ENCODE measurements at regions not wholly inside any gene's neighbourhood (a gene's known extent, or its start where the extent isn't known, plus 50 kb on each side); places are given as distances from the start of the nearest gene placed in this dataset.

GRCh38 chr20:10978019-10978702 is 304.4 kb upstream of the JAG1 start:
- Histone ChIP-seq H3K4me3 (ENCODE audit: low read length in 2 of 2) (no peak overlapping the region), H3K27me3 (ENCODE audit: control insufficient read depth in 2 of 2, insufficient read depth in 2 of 2, low read length in 2 of 2) (no peaks in the 10 kb centered on the region), H3K27ac (ENCODE audit: low read depth in 2 of 2, low read length in 2 of 2) (no peak overlapping the region), H3K4me1 (ENCODE audit: control insufficient read depth in 2 of 2, insufficient read depth in 2 of 2, low read length in 2 of 2) (no peaks in the 10 kb centered on the region), H3K9ac (ENCODE audit: low read depth in 1 of 2, low read length in 2 of 2) (no peak overlapping the region), H3K36me3 (ENCODE audit: control insufficient read depth in 2 of 2, insufficient read depth in 2 of 2, low read length in 2 of 2) (no peaks in the 10 kb centered on the region), H3K9me3 (ENCODE audit: control insufficient read depth in 2 of 2, low read length in 2 of 2) (no peaks in the 10 kb centered on the region)

DNA sequence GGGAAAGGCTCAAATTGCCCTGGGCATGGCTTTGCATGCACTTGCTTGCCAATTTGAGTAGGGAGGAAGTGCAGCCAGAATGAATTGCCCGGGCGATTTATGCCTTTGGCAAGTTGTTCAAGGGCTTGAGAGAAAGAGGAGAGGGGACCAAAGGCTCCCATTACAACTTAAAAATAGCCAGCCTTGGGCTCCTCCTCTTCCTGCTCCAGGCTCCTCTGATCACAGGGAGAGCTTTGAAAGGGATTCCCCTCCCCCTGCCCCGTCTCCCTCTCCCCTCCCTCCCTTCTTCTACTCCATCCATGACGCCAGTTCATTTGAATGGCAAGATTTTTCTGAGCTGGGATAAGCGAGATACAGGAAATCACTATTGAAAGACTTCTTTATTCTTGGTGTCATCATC is 304.9 kb upstream of the JAG1 start:
- H3K9ac ChIP-seq (ENCODE audit: low read depth in 1 of 2, low read length in 2 of 2) = no peak overlapping the region
- no peaks in the 10 kb centered on the region for H3K4me1 ChIP-seq (ENCODE audit: control insufficient read depth in 2 of 2, insufficient read depth in 2 of 2, low read length in 2 of 2)
- no peaks in the 10 kb centered on the region for H3K36me3 ChIP-seq (ENCODE audit: control insufficient read depth in 2 of 2, insufficient read depth in 2 of 2, low read length in 2 of 2)
- no peaks in the 10 kb centered on the region for H3K9me3 ChIP-seq (ENCODE audit: control insufficient read depth in 2 of 2, low read length in 2 of 2)
- no peak overlapping the region for H3K4me3 ChIP-seq (ENCODE audit: low read length in 2 of 2)
- H3K27ac ChIP-seq (ENCODE audit: low read depth in 2 of 2, low read length in 2 of 2) = no peak overlapping the region
- no peaks in the 10 kb centered on the region for H3K27me3 ChIP-seq (ENCODE audit: control insufficient read depth in 2 of 2, insufficient read depth in 2 of 2, low read length in 2 of 2)

DNA sequence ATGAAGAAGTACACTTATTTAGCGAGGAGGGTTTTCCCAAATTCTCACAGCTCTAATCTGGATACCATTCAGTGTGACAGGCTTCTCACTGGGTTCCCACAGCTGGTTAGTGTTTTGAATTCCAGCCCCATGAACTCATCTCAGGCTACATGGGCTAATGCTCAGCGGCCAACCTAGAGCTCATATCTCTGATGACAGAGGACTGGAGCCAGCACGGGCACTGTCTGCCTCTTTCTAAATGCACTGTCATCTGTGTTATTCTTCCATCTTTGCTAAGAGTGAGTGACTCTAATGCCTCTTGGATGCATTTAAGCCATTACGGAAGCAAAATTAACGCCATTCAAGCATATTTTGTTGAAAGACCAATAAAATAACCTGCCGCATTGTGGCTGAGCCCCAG is 308.9 kb upstream of the JAG1 start:
- Histone ChIP-seq H3K27ac (ENCODE audit: low read depth in 2 of 2, low read length in 2 of 2) (no peak overlapping the region), H3K4me3 (ENCODE audit: low read length in 2 of 2) (no peak overlapping the region)

GRCh38 chr20:10984294-10984693 is 310.5 kb upstream of the JAG1 start:
- no peaks in the 10 kb centered on the region for H3K9me3 ChIP-seq (ENCODE audit: control insufficient read depth in 2 of 2, low read length in 2 of 2)
- no peaks in the 10 kb centered on the region for H3K36me3 ChIP-seq (ENCODE audit: control insufficient read depth in 2 of 2, insufficient read depth in 2 of 2, low read length in 2 of 2)
- no peak overlapping the region for H3K4me3 ChIP-seq (ENCODE audit: low read length in 2 of 2)
- H3K27ac ChIP-seq (ENCODE audit: low read depth in 2 of 2, low read length in 2 of 2) = no peak overlapping the region
- no peak overlapping the region for H3K9ac ChIP-seq (ENCODE audit: low read depth in 1 of 2, low read length in 2 of 2)
- H3K4me1 ChIP-seq (ENCODE audit: control insufficient read depth in 2 of 2, insufficient read depth in 2 of 2, low read length in 2 of 2) = peaks cover 5 to 8% of the 10 kb centered on the region in 2 donors
- H3K27me3 ChIP-seq (ENCODE audit: control insufficient read depth in 2 of 2, insufficient read depth in 2 of 2, low read length in 2 of 2) = no peaks in the 10 kb centered on the region

More for the DNA sequence above, 308.9 kb upstream of the JAG1 start:
- no peaks in the 10 kb centered on the region for H3K36me3 ChIP-seq (ENCODE audit: control insufficient read depth in 2 of 2, insufficient read depth in 2 of 2, low read length in 2 of 2)
- no peak overlapping the region for H3K9ac ChIP-seq (ENCODE audit: low read depth in 1 of 2, low read length in 2 of 2)
- no peaks in the 10 kb centered on the region for H3K27me3 ChIP-seq (ENCODE audit: control insufficient read depth in 2 of 2, insufficient read depth in 2 of 2, low read length in 2 of 2)
- H3K4me1 ChIP-seq (ENCODE audit: control insufficient read depth in 2 of 2, insufficient read depth in 2 of 2, low read length in 2 of 2) = peaks cover 5 to 8% of the 10 kb centered on the region in 2 donors
- no peaks in the 10 kb centered on the region for H3K9me3 ChIP-seq (ENCODE audit: control insufficient read depth in 2 of 2, low read length in 2 of 2)

GRCh38 chr20:10984913-10985312 is 311.1 kb upstream of the JAG1 start:
- Histone ChIP-seq H3K27ac (ENCODE audit: low read depth in 2 of 2, low read length in 2 of 2) (no peak overlapping the region), H3K36me3 (ENCODE audit: control insufficient read depth in 2 of 2, insufficient read depth in 2 of 2, low read length in 2 of 2) (no peaks in the 10 kb centered on the region), H3K9ac (ENCODE audit: low read depth in 1 of 2, low read length in 2 of 2) (no peak overlapping the region), H3K4me1 (ENCODE audit: control insufficient read depth in 2 of 2, insufficient read depth in 2 of 2, low read length in 2 of 2) (peaks cover 5 to 8% of the 10 kb centered on the region in 2 donors), H3K9me3 (ENCODE audit: control insufficient read depth in 2 of 2, low read length in 2 of 2) (no peaks in the 10 kb centered on the region), H3K4me3 (ENCODE audit: low read length in 2 of 2) (no peak overlapping the region), H3K27me3 (ENCODE audit: control insufficient read depth in 2 of 2, insufficient read depth in 2 of 2, low read length in 2 of 2) (no peaks in the 10 kb centered on the region)

DNA sequence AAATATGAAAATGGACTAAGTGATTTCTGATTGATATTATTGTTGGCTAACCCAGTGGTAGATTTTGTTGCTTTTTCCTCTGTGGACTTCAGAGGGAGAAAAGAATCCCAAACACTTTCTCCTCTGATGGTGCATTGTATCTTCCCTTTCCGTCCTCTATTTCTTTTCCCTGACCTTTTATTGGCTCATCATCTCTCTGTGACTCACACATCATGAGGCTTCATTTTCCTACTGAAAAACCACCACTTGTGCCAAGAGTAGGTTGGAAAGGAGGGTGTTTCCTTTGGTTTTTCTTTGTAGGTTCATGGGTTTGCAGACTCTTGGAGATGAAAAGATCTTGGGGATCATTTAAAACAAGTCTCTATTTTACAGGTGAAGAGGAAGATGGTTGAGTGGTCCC is 311.7 kb upstream of the JAG1 start:
- no peak overlapping the region for H3K27ac ChIP-seq (ENCODE audit: low read depth in 2 of 2, low read length in 2 of 2)
- no peak overlapping the region for H3K4me3 ChIP-seq (ENCODE audit: low read length in 2 of 2)
- peaks cover 5 to 8% of the 10 kb centered on the region in 2 donors for H3K4me1 ChIP-seq (ENCODE audit: control insufficient read depth in 2 of 2, insufficient read depth in 2 of 2, low read length in 2 of 2)
- H3K9ac ChIP-seq (ENCODE audit: low read depth in 1 of 2, low read length in 2 of 2) = no peak overlapping the region
- no peaks in the 10 kb centered on the region for H3K9me3 ChIP-seq (ENCODE audit: control insufficient read depth in 2 of 2, low read length in 2 of 2)
- no peaks in the 10 kb centered on the region for H3K27me3 ChIP-seq (ENCODE audit: control insufficient read depth in 2 of 2, insufficient read depth in 2 of 2, low read length in 2 of 2)
- no peaks in the 10 kb centered on the region for H3K36me3 ChIP-seq (ENCODE audit: control insufficient read depth in 2 of 2, insufficient read depth in 2 of 2, low read length in 2 of 2)

DNA sequence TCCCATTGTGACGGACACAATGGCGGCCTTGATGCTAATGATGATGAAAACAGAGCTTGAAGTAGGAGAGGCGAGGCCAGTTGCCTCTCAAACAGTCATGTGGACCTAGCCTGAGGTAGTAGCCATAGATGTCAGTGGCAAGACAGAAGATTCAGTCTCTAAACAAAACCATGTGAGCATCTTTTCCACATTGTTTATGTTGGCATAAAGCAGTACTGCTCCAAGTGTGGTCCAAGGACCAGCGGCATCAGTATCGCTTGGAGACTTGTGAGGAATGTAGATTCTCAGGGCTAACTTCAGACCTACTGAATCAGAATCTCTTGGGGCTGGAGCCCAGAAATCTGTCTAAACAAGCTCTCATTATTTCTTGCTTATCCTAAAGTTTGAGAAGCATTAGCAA is 312.8 kb upstream of the JAG1 start:
- no peak overlapping the region for H3K4me3 ChIP-seq (ENCODE audit: low read length in 2 of 2)
- no peak overlapping the region for H3K9ac ChIP-seq (ENCODE audit: low read depth in 1 of 2, low read length in 2 of 2)
- no peak overlapping the region for H3K27ac ChIP-seq (ENCODE audit: low read depth in 2 of 2, low read length in 2 of 2)
- H3K36me3 ChIP-seq (ENCODE audit: control insufficient read depth in 2 of 2, insufficient read depth in 2 of 2, low read length in 2 of 2) = no peaks in the 10 kb centered on the region
- peaks cover 5 to 8% of the 10 kb centered on the region in 2 donors for H3K4me1 ChIP-seq (ENCODE audit: control insufficient read depth in 2 of 2, insufficient read depth in 2 of 2, low read length in 2 of 2)
- H3K9me3 ChIP-seq (ENCODE audit: control insufficient read depth in 2 of 2, low read length in 2 of 2) = no peaks in the 10 kb centered on the region
- H3K27me3 ChIP-seq (ENCODE audit: control insufficient read depth in 2 of 2, insufficient read depth in 2 of 2, low read length in 2 of 2) = no peaks in the 10 kb centered on the region

- H3K9me3 ChIP-seq (ENCODE audit: control insufficient read depth in 2 of 2, low read length in 2 of 2) = no peaks in the 10 kb centered on the region
- H3K9ac ChIP-seq (ENCODE audit: low read depth in 1 of 2, low read length in 2 of 2) = no peak overlapping the region
- H3K27me3 ChIP-seq (ENCODE audit: control insufficient read depth in 2 of 2, insufficient read depth in 2 of 2, low read length in 2 of 2) = no peaks in the 10 kb centered on the region
- H3K36me3 ChIP-seq (ENCODE audit: control insufficient read depth in 2 of 2, insufficient read depth in 2 of 2, low read length in 2 of 2) = no peaks in the 10 kb centered on the region
- no peak overlapping the region for H3K4me3 ChIP-seq (ENCODE audit: low read length in 2 of 2)
- no peak overlapping the region for H3K27ac ChIP-seq (ENCODE audit: low read depth in 2 of 2, low read length in 2 of 2)
- H3K4me1 ChIP-seq (ENCODE audit: control insufficient read depth in 2 of 2, insufficient read depth in 2 of 2, low read length in 2 of 2) = peaks cover 5 to 8% of the 10 kb centered on the region in 2 donors
Observed at GRCh38 chr20:10987651-10988383, 314.0 kb upstream of the JAG1 start.

DNA sequence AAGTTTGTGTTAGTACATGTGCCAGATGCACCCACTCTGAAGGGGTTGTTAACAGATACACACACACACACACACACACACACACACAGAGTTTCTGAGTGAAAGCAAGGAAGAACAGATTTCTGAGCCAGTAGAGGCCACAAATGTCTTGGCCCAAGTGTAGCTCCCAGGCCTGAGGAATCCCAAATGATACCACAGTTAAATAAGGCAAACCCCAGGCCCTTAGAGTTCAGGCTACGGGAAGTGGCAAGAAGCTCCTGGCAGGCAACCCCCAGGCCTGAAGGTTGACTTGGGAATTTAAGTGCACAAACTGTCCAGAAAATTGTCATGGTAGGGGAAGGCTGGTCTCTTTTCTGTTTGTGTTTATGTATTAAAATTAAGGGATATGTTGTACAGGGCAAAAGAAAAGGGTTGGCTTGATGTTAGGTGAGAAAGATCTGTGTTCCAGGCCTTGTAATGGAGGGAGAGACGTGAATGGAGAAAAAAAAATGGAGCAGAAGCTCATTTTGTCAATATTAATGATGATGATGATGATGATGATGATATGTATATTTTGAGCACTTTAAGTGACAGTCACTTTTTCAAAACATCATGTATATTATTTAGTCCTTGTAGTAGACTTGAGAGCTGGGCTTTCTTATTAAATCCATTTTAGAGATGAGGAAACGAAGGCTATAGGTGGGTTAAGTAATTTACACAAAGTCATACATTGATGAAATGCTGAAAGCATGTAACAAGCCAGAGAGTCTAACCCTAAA is 317.0 kb upstream of the JAG1 start:
- H3K27me3 ChIP-seq (ENCODE audit: control insufficient read depth in 2 of 2, insufficient read depth in 2 of 2, low read length in 2 of 2) = no peaks in the 10 kb centered on the region
- H3K4me3 ChIP-seq (ENCODE audit: low read length in 2 of 2) = no peak overlapping the region
- H3K27ac ChIP-seq (ENCODE audit: low read depth in 2 of 2, low read length in 2 of 2) = no peak overlapping the region
- H3K9me3 ChIP-seq (ENCODE audit: control insufficient read depth in 2 of 2, low read length in 2 of 2) = no peaks in the 10 kb centered on the region
- no peaks in the 10 kb centered on the region for H3K4me1 ChIP-seq (ENCODE audit: control insufficient read depth in 2 of 2, insufficient read depth in 2 of 2, low read length in 2 of 2)
- H3K36me3 ChIP-seq (ENCODE audit: control insufficient read depth in 2 of 2, insufficient read depth in 2 of 2, low read length in 2 of 2) = no peaks in the 10 kb centered on the region
- no peak overlapping the region for H3K9ac ChIP-seq (ENCODE audit: low read depth in 1 of 2, low read length in 2 of 2)

DNA sequence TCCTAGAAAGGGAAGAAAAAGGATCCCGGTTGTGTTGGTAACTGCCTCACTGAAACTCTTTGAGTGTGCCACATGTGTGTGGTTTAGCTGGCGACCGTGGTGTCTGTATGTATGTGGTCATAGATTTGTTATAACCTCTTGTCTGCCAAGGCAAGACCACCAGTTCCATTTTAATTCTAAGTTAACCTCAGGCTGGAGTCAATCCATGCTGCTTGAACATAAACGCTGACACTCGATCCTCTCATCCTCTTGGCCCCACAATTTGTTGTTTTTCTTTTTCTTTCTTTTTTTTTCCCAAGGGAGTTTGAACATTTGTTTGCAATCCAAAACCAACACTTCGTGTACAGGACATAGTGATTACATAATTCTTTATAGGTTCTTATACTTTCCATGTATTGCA is 318.9 kb upstream of the JAG1 start:
- H3K9ac ChIP-seq (ENCODE audit: low read depth in 1 of 2, low read length in 2 of 2) = no peak overlapping the region
- H3K4me1 ChIP-seq (ENCODE audit: control insufficient read depth in 2 of 2, insufficient read depth in 2 of 2, low read length in 2 of 2) = no peaks in the 10 kb centered on the region
- H3K27ac ChIP-seq (ENCODE audit: low read depth in 2 of 2, low read length in 2 of 2) = no peak overlapping the region
- H3K9me3 ChIP-seq (ENCODE audit: control insufficient read depth in 2 of 2, low read length in 2 of 2) = no peaks in the 10 kb centered on the region
- H3K27me3 ChIP-seq (ENCODE audit: control insufficient read depth in 2 of 2, insufficient read depth in 2 of 2, low read length in 2 of 2) = no peaks in the 10 kb centered on the region
- no peak overlapping the region for H3K4me3 ChIP-seq (ENCODE audit: low read length in 2 of 2)
- H3K36me3 ChIP-seq (ENCODE audit: control insufficient read depth in 2 of 2, insufficient read depth in 2 of 2, low read length in 2 of 2) = no peaks in the 10 kb centered on the region
